H1 (cell line): ENCODE measurements at regions not wholly inside any gene's neighbourhood (a gene's known extent, or its start where the extent isn't known, plus 50 kb on each side); places are given as distances from the start of the nearest gene placed in this dataset.

Experiments
- CTCF ChIA-PET: fragments of 300-600 bp; sonication (Branson Sonifier 250); formaldehyde crosslinking; loops from one replicate; lab custom pipeline; 2021; ENCODE audit not compliant: partially characterized antibody; lab: Charles Lee
- POLR2A ChIA-PET: fragments of 300-600 bp; sonication (Branson Sonifier 250); formaldehyde crosslinking; loops from one replicate; lab custom pipeline; 2021; ENCODE audit warnings: inconsistent platforms; ENCODE audit not compliant: partially characterized antibody; lab: Charles Lee
- DNase-seq, 2 experiments: peaks; one replicate each; pipeline versions ENCODE4 v3.0.0 to v3.0.0-alpha.2; 2010 to 2022; ENCODE audit warnings: low spot score in 2 of 2, low read depth in 1 of 2, mixed read lengths in 1 of 2
- FAIRE-seq: peaks from 2 replicates; lab custom pipeline; 2011; peaks lifted over from hg19 to GRCh38; lab: Jason Lieb, UNC
- H2AFZ ChIP-seq: 2 replicates; pipeline ENCODE4 v1.8.1; 2012; ENCODE audit warnings: low read length, inconsistent platforms
- H2AK5ac ChIP-seq: 2 replicates; pipeline ENCODE4 v1.6.1; 2013; ENCODE audit warnings: low read depth, low read length
- H2BK120ac ChIP-seq: replicated peaks from 2 replicates; pipeline ENCODE3; 2013; ENCODE audit warnings: low read depth, low read length, inconsistent platforms
- H2BK12ac ChIP-seq: 2 replicates; pipeline ENCODE4 v1.6.1; 2013; ENCODE audit warnings: low read depth, low read length
- H2BK15ac ChIP-seq: 2 replicates; pipeline ENCODE4 v1.6.1; 2013; ENCODE audit warnings: low read length
- H2BK20ac ChIP-seq: 2 replicates; pipeline ENCODE4 v1.6.1; 2013; ENCODE audit warnings: low read length
- H2BK5ac ChIP-seq: 2 replicates; pipeline ENCODE4 v1.6.1; 2013; ENCODE audit warnings: low read depth, low read length
- H3K14ac ChIP-seq: 2 replicates; pipeline ENCODE4 v1.6.1; 2013; ENCODE audit warnings: inconsistent platforms; ENCODE audit not compliant: insufficient read length
- H3K18ac ChIP-seq: 2 replicates; pipeline ENCODE4 v1.6.1; 2013; ENCODE audit warnings: low read length; ENCODE audit errors: extremely low read depth
- H3K23ac ChIP-seq: 2 replicates; pipeline ENCODE4 v1.6.1; 2013; ENCODE audit warnings: inconsistent platforms; ENCODE audit not compliant: insufficient read length
- H3K23me2 ChIP-seq: 2 replicates; pipeline ENCODE4 v1.6.1; 2013; ENCODE audit warnings: low read depth, low read length
- H3K27ac ChIP-seq: 2 replicates; pipeline ENCODE4 v1.6.1; 2011; ENCODE audit warnings: low read depth, low read length, inconsistent platforms
- H3K27me3 ChIP-seq, 4 experiments: replicated peaks in 1 of 4; 1 replicate in 1 of 4; 2 replicates in 3 of 4; pipeline versions ENCODE4 v1.6.1 to v1.8.1; 2011 to 2013; ENCODE audit warnings: low read length in 3 of 4, mild to moderate bottlenecking in 3 of 4, inconsistent platforms in 2 of 4, mixed read lengths in 2 of 4, moderate library complexity in 1 of 4; ENCODE audit not compliant: control insufficient read depth in 3 of 4, insufficient read depth in 3 of 4; ENCODE audit errors: extremely low read depth in 1 of 4
- H3K36me3 ChIP-seq, 4 experiments: 2 replicates each; pipeline versions ENCODE4 v1.6.1 to v1.8.1; 2011 to 2013; ENCODE audit warnings: mild to moderate bottlenecking in 4 of 4, low read length in 3 of 4, moderate library complexity in 2 of 4, control low read depth in 1 of 4, inconsistent platforms in 1 of 4; ENCODE audit not compliant: insufficient read depth in 4 of 4, control insufficient read depth in 2 of 4
- H3K4ac ChIP-seq: replicated peaks from 2 replicates; pipeline ENCODE3; 2013; ENCODE audit warnings: low read length, low read depth, mixed read lengths, inconsistent platforms; ENCODE audit not compliant: insufficient read length
- H3K4me1 ChIP-seq, 4 experiments: replicated peaks in 1 of 4; 1 replicate in 1 of 4; 2 replicates in 3 of 4; pipeline versions ENCODE4 v1.6.1 to v1.8.1; 2011 to 2013; ENCODE audit warnings: low read length in 3 of 4, inconsistent platforms in 2 of 4, mixed read lengths in 1 of 4; ENCODE audit not compliant: insufficient read depth in 4 of 4, control insufficient read depth in 3 of 4
- H3K4me2 ChIP-seq, 2 experiments: 2 replicates each; pipeline versions ENCODE4 v1.6.1 to v1.8.1; 2011 to 2013; ENCODE audit warnings: low read depth in 2 of 2, low read length in 2 of 2, control low read depth in 1 of 2, inconsistent platforms in 1 of 2, mild to moderate bottlenecking in 1 of 2; ENCODE audit not compliant: insufficient read depth in 1 of 2
- H3K4me3 ChIP-seq, 4 experiments: fragments of 200-600, 300-600 bp in 1 of 4; sonication (generic), shearing (Covaris generic), sonication (Bioruptor Twin) in 1 of 4; 2 replicates each; pipeline versions ENCODE4 v1.5.1 to v1.8.1; 2011 to 2016; ENCODE audit warnings: low read length in 4 of 4, low read depth in 3 of 4, control low read depth in 2 of 4, inconsistent platforms in 2 of 4, mild to moderate bottlenecking in 2 of 4, mixed read lengths in 1 of 4, moderate library complexity in 1 of 4; ENCODE audit not compliant: insufficient read depth in 2 of 4; ENCODE audit errors: extremely low read depth in 1 of 4
- H3K56ac ChIP-seq: replicated peaks from 2 replicates; pipeline ENCODE3; 2013; ENCODE audit warnings: low read depth, mild to moderate bottlenecking, mixed read lengths, low read length, inconsistent platforms; ENCODE audit not compliant: insufficient read length
- H3K79me1 ChIP-seq: 2 replicates; pipeline ENCODE4 v1.6.1; 2013; ENCODE audit warnings: low read depth, low read length, control low read depth
- H3K79me2 ChIP-seq, 2 experiments: 2 replicates each; pipeline versions ENCODE4 v1.6.1 to v1.8.1; 2012 to 2013; ENCODE audit warnings: low read length in 2 of 2, mild to moderate bottlenecking in 2 of 2, inconsistent platforms in 1 of 2; ENCODE audit not compliant: insufficient read depth in 2 of 2, control insufficient read depth in 1 of 2
- H3K9ac ChIP-seq, 4 experiments: replicated peaks in 1 of 4; 1 replicate in 1 of 4; 2 replicates in 3 of 4; pipeline versions ENCODE4 v1.6.1 to v1.8.1; 2011 to 2013; ENCODE audit warnings: low read depth in 3 of 4, low read length in 3 of 4, control low read depth in 2 of 4, mild to moderate bottlenecking in 2 of 4, moderate library complexity in 2 of 4, inconsistent platforms in 1 of 4; ENCODE audit errors: extremely low read depth in 1 of 4
- H3K9me3 ChIP-seq, 2 experiments: 2 replicates each; pipeline versions ENCODE4 v1.6.1 to v1.8.1; 2012 to 2013; ENCODE audit warnings: mild to moderate bottlenecking in 2 of 2, moderate library complexity in 2 of 2, control low read depth in 1 of 2, inconsistent platforms in 1 of 2, low read depth in 1 of 2, low read length in 1 of 2, mixed read lengths in 1 of 2; ENCODE audit not compliant: insufficient read depth in 2 of 2
- H4K20me1 ChIP-seq, 2 experiments: replicated peaks in 1 of 2; 2 replicates each; pipeline versions ENCODE3 to v1.8.1; 2011 to 2013; ENCODE audit warnings: inconsistent platforms in 2 of 2, low read length in 2 of 2, mild to moderate bottlenecking in 1 of 2; ENCODE audit not compliant: insufficient read depth in 2 of 2, control insufficient read depth in 1 of 2
- H4K5ac ChIP-seq: 2 replicates; pipeline ENCODE4 v1.6.1; 2013; ENCODE audit warnings: low read length, low read depth, mixed read lengths, inconsistent platforms; ENCODE audit not compliant: insufficient read length
- H4K8ac ChIP-seq: 2 replicates; pipeline ENCODE4 v1.8.0; 2013; ENCODE audit warnings: mild to moderate bottlenecking, moderate library complexity, low read length, inconsistent platforms; ENCODE audit not compliant: insufficient read depth; ENCODE audit errors: extremely low read depth
- H4K91ac ChIP-seq: replicated peaks from 2 replicates; pipeline ENCODE3; 2013; ENCODE audit warnings: low read length, mixed read lengths, inconsistent platforms; ENCODE audit not compliant: insufficient read length
- ASH2L ChIP-seq: fragments of 200-600, 300-600 bp; sonication (generic); IDR thresholded peaks from one replicate; pipeline ENCODE4 v1.7.1; 2017; ENCODE audit warnings: low read length
- BRCA1 ChIP-seq: IDR thresholded peaks from 2 replicates; pipeline ENCODE4 v1.6.1; 2012; ENCODE audit warnings: low read depth, low read length, improper control_type of control experiment
- GTF2F1 ChIP-seq: IDR thresholded peaks from 2 replicates; pipeline ENCODE4 v1.6.1; 2012; ENCODE audit warnings: low read depth, low read length, improper control_type of control experiment, borderline replicate concordance
- MAX ChIP-seq: IDR thresholded peaks from 2 replicates; pipeline ENCODE4 v1.6.1; 2012; ENCODE audit warnings: inconsistent platforms
- NANOG ChIP-seq: IDR thresholded peaks from 2 replicates; pipeline ENCODE4 v1.6.1; 2011; ENCODE audit warnings: low read length, low read depth, mild to moderate bottlenecking, inconsistent platforms; ENCODE audit not compliant: insufficient read depth, poor library complexity, severe bottlenecking
- POU5F1 ChIP-seq: IDR thresholded peaks from 2 replicates; pipeline ENCODE4 v1.6.1; 2011; ENCODE audit warnings: low read depth, mild to moderate bottlenecking, low read length, moderate library complexity
- WGBS, 2 experiments: shearing (Covaris generic) in 1 of 2; methylation state at CpG; one replicate each; pipeline versions ENCODE4 v1.1.6 to v1.1.7; 2013 to 2015; ENCODE audit warnings: low lambda C conversion rate in 2 of 2, mixed read lengths in 2 of 2, inconsistent platforms in 1 of 2, low coverage in 1 of 2, missing lambda C conversion rate in 1 of 2; ENCODE audit not compliant: insufficient replicate concordance in 2 of 2, insufficient coverage in 1 of 2, insufficient read length in 1 of 2; ENCODE audit errors: extremely low coverage in 1 of 2, missing lambda C conversion rate in 1 of 2; 5-methylcytosine and 5-hydroxymethylcytosine counted together

- H3K9ac ChIP-seq, result no peak overlapping the region
- H3K27me3 ChIP-seq, result no peaks in the 10 kb centered on the region
- H3K18ac ChIP-seq, result no peak overlapping the region
- no peak overlapping the region for H2BK120ac ChIP-seq
- no peak overlapping the region for H4K8ac ChIP-seq
- H3K36me3 ChIP-seq, result no peaks in the 10 kb centered on the region
- H3K27ac ChIP-seq, result no peak overlapping the region
- H3K14ac ChIP-seq, result no peak overlapping the region
- DNase-seq (no peak), FAIRE-seq (no peak)
- no peak overlapping the region for H2BK5ac ChIP-seq
- no peak overlapping the region for H2BK12ac ChIP-seq
- WGBS, 2 experiments, result 87% methylated on average over 2 of the region's 2 CpGs; no CpG with 5 or more reads in 1 of the 2 experiments
- H3K23ac ChIP-seq, result no peak overlapping the region
- H3K23me2 ChIP-seq, result no peaks in the 10 kb centered on the region
- no peaks in the 10 kb centered on the region for H4K20me1 ChIP-seq
- H2AFZ ChIP-seq, result no peak overlapping the region
- H3K79me1 ChIP-seq, result no peaks in the 10 kb centered on the region
- H3K79me2 ChIP-seq, result no peaks in the 10 kb centered on the region
- POLR2A ChIA-PET, result no interaction called here
- no peaks in the 10 kb centered on the region for H3K9me3 ChIP-seq
- no peak overlapping the region for H2BK15ac ChIP-seq
- H2AK5ac ChIP-seq, result no peak overlapping the region
- no peak overlapping the region for H3K4me2 ChIP-seq
- TF ChIP-seq MAX, result no peak
- TF ChIP-seq ASH2L, result no peak
- no peak for TF ChIP-seq GTF2F1
- TF ChIP-seq POU5F1, result no peak
- TF ChIP-seq NANOG, result no peak
- no peak for TF ChIP-seq BRCA1
- no peak overlapping the region for H4K5ac ChIP-seq
- no peaks in the 10 kb centered on the region for H3K4me1 ChIP-seq
- no peak overlapping the region for H4K91ac ChIP-seq
- no peak overlapping the region for H3K56ac ChIP-seq
- no peak overlapping the region for H3K4me3 ChIP-seq
- CTCF ChIA-PET, result no interaction called here
- H3K4ac ChIP-seq, result no peak overlapping the region
- no peak overlapping the region for H2BK20ac ChIP-seq
These were observed 168.8 kb upstream of the PDE5A start for GRCh38 chr4:119797238-119797894.
